ENCODE measurements at regions not wholly inside any gene's neighbourhood (a gene's known extent, or its start where the extent isn't known, plus 50 kb on each side); places are given as distances from the start of the nearest gene placed in this dataset.
A peak's percentile ranks its signal among the peaks of the same experiment; 100 is the strongest.
"Not testable (repeated sequence)": the region's sequence is repeated elsewhere in the genome, so short reads cannot be mapped to it uniquely, and the experiment has no call there.

DNA sequence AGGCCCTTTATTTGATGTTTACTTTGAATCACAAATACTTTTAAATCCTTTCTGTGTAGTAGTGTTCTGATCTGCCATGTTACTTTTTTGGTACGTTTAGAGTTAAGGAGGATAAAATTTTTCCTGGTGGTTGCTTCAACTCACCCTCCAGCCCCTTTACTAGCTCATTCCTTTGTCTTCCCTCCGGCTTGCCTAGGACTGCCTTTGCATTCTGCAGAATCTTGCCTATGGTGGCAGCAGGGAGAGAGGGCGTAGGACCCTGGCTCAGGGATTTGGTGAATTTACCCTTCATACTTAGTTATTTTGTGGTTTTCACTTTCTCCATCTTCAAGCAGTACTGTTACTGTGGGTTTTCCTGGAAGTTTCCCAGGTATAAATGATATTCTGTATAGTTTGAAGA is 833.5 kb downstream of the XPNPEP1 start:
- no peak for DNase-seq (ENCODE audit: low read depth)

DNA sequence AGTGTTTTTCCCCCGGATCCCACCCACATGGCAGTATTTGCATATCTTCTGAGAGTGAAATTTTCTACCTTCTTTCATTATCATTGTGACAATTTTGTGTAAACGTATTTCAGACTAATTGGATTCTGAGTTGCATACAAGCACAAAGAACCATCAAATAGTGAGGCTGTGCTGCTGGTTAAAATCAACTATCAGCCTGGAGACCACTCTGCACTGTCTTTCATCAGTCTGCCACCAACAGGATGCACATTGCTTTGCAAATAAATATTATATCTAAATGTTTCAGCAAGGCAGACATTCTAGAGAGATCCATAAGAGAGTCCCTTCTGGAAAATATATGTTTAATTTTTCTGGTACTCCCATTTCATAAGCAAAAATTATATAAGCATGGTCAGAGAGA is 851.8 kb downstream of the XPNPEP1 start:
- DNase-seq (ENCODE audit: low read depth), result no peak

DNA sequence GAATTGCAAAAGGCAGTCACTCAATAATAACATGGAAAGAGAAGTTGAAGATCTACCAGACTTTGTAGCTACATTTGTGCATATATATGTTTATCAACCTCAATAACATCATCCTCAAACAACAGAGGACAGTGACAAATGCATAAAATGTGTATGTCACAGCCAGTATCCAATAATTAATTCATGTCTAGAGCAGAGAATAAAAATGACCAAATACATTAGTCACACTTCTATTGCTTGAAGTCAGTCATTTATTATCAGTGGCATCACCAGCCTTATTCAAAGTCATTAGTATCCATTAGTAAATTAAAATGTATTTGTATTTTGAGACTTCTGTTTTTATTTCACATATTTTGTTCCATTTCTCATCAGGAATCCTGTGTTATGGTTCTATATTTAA is 852.8 kb downstream of the XPNPEP1 start:
- DNase-seq (ENCODE audit: low read depth), result no peak

GRCh38 chr10:109067031-109067430 is 856.3 kb downstream of the XPNPEP1 start:
- no peak for DNase-seq (ENCODE audit: low read depth)

- DNase-seq (ENCODE audit: low read depth), result no peak
Measured at GRCh38 chr10:109065821-109066220, 857.5 kb downstream of the XPNPEP1 start.

DNA sequence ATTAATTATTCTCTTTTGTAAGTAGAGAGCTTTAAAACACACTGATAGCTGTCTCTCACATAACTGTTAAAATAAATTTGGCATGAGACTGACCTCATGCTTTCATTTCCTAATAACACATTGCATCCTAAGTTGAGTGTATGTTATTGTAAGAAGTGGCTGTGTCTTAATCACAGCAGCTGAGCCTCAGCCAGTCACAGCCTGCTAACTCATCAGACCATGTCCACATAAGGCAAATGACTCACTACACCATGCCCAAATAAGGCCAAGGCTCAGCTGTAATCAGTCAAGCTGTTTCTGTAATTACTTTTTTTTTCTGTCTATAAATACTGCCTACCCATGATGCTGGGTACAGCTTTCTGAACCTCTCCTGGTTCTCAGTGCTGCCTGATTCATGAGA is 860.9 kb downstream of the XPNPEP1 start:
- peak; percentile 35 for DNase-seq (ENCODE audit: low read depth)

DNA sequence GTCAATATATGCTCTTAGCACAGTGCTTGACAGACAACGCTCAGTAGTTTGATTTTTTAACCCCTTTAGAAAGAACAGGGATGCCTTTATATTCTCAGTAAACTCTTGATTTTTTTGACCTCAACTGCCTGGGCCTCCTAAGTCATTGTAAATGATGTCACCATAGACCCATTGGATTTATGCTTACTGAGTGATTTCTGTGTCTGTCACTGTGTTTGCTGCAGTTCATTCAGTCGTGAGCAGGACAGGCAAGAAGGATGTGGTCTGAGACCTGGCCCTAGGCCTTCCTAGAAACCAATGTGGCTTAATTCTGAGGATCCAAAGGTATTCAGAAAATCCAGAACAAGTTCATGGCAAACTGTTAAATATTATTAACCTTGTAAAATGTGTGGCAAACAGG is 868.1 kb downstream of the XPNPEP1 start:
- no peak for DNase-seq (ENCODE audit: low read depth)

DNA sequence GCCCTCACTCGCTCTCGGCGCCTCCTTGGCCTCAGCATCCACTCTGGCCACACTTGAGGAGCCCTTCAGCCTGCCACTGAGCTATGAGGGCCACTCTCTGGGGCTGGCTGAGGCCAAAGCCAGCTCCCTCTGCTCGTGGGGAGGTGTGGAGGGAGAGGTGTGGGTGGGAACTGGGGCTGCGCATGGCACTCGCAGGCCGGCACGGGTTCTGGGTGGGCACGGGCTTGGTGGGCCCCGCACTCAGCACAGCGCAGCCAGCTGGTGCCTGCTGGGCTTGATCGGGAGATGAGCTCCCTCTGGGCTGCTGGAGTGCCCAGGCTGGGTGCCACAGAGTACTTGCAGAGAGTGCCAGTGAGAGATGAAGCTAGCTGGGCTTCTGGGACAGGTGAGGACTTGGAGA is 875.5 kb downstream of the XPNPEP1 start:
- DNase-seq (ENCODE audit: low read depth), result no peak

DNA sequence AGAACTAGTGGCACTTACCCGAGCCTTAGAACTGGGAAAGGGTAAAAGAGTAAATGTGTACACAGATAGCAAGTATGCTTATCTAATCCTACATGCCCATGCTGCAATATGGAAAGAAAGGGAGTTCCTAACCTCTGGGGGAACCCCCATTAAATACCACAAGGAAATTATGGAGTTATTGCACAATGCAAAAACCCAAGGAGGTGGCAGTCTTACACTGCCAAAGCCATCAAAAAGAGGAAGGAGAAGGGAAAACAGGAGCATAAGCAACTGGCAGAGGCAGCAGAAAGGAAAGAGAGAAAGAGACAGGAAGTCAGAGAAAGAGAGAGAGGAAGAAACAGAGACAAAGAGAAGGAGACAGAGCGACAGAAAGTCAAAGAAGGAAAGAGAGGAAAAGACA is 876.9 kb downstream of the XPNPEP1 start:
- DNase-seq (ENCODE audit: low read depth), result not testable (repeated sequence)

GRCh38 chr10:109040622-109041021 is 882.7 kb downstream of the XPNPEP1 start:
- DNase-seq (ENCODE audit: low read depth), result no peak

DNA sequence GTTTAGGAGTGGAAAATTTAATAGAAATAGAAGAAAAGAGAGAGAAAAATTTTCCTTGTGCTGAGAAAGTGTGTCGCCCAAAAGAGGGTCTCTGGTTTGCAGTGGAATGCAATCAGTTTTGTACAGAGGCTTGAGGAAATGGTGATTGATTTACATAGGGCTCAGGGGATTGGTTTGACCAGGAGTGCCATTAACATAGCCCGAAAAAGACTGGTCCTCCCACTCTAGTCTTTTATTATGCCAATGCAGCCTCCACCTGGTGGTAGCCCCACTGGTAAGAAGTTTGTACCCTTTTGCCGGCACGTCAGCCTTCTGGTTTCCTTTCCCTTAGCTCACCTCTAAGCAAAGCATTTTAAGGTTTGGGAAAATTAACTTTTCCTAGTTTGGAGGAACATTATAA is 885.3 kb downstream of the XPNPEP1 start:
- DNase-seq (ENCODE audit: low read depth), result no peak

DNA sequence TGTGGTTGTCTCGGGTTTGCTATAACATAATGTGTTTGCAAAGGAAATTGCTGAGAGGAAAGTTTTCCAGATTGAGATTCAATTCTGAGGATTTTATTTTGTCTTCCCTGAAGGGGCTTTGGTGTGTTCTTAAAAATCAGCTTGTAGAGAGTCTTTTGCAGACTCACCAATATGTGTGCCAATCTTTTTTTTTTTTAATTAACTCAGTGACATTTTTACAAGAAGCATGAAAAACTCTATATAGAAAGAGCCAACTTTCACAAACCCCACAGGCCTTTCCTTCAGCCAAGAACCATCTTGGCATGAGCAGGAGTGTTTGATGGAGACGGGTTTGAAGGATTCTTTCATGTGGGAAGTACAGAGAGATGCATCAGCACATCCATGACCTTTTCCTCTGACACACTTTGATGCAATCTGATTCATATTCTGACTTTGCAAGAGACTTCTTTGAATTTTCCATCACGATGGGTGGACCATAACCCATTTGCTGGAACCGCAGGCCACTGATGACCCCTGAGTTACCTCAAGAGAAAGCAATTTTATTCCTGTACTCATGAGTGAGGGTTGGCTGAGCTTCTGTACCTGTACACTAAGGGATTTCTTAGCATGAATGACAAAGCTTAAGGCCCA is 892.6 kb downstream of the XPNPEP1 start:
- DNase-seq (ENCODE audit: low read depth), result no peak

- DNase-seq (ENCODE audit: low read depth), result no peak
Measured at GRCh38 chr10:109029870-109030269, 893.4 kb downstream of the XPNPEP1 start.

DNA sequence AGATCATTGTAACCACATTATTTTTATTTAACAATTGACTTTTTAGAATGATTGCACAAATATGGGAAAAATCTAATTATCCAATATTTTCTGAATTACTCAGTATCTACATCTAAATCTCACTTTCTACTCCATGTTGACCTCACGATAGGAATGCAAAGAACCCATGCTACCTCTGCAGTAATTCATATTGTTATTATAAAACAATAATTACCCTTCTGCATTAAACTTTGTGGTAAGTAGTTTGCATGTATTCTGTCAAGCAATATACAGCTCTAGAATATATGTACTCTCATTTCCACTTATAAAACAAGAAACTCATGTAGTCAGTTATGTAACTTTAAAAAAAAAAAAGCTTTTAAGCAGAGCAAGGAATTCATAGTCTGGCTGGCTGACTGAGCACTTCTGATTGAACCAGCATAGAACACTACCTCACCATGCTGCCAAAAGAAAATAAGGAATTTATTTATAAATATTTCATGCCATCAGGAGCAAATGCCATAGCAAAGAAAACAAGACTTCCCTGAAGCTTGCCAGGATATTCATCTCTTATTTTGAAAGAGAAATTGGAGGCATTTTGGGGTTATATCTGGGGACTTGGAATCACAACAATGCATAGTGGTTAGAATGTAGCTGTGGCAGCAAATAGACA is 895.7 kb downstream of the XPNPEP1 start:
- peak; percentile 3 for DNase-seq (ENCODE audit: low read depth)

GRCh38 chr10:109025172-109025571 is 898.1 kb downstream of the XPNPEP1 start:
- DNase-seq (ENCODE audit: low read depth), result no peak

DNA sequence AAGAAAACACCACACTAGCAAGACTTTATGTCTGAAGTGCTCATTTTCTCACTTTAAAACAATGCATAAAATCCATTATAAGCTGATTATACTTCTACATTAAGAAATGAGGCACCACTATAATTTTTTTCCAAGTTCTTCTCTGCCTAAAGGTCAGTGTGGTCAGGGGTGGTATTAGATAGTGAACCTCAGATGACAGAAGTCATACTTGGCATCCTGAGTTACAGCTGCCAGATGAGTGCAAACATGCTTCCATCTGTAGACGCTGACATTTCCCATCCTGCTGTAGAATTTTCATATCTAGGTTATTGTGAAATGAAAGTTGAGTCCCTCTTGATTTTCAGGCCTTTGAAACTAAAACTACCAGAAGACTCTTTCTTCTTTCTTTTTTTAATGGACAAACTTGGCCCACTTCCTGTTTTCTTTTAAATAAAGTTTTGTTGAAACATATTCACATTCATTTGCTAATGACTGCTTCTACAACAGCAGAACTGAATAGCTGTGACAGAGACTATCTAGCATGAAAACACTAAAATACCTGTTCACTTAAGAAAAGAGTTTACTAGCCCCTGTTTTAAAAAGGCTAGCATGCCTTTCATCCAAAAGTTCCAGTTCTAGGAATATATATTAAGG is 900.8 kb downstream of the XPNPEP1 start:
- DNase-seq (ENCODE audit: low read depth), result no peak

DNA sequence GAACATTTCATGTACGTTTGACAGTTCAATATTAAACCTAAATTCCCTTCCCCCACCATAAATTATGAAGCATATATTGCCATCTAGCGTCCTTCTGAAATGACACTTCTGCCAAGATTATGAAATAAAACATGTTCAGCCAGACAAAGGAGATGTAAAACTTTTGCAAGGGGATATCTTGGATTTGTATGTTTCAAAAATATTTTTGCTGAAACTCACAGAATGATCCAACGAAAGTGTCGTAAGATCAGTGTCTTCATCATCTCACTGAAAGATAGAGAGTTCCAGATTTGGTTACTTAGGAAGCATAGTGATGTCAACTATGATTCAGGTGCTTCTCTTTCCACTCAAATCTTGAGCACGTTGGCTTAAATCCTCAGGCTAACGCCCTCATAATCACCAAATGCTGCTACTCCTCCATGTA is 904.3 kb downstream of the XPNPEP1 start:
- DNase-seq (ENCODE audit: low read depth), result no peak

DNA sequence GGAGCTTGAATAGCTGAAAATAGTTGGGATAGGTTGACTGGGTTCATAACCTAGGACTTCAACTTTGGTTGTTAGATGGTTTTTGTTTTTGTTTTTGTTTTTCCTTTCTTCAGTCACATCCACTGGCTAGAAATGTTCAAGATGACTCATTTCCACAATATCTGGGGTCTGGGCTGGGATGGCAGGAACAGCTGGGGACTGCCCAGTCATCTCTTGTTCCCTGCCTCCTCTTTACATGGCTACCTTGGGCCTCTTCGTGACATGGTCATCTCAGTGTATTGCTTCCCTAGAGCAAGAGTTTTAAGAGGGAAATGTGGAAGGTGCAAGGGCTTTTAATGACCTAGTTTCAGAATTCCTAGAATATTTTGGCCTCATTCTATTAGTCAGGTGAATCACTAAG is 915.8 kb downstream of the XPNPEP1 start:
- no peak for DNase-seq (ENCODE audit: low read depth)

DNA sequence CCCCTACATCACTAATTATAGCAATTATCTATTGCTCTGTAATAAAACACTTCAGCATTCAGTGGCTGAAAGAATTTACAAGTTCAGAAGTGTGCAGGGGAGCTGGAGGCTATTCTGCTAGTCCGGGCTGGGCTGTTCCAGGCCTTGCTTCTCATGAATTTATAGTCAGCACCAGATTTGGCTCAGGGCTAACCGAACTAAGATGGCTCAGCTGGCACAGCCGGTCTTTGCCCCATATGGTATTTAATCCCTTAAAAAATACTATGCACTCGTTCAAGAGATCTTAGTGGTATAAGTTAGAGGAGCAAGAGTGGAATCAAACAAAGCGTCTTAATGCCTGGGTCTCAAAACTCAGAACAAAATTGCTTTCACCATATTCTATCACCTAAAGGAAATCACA is 932.9 kb downstream of the XPNPEP1 start:
- DNase-seq (ENCODE audit: low read depth), result no peak

- DNase-seq (ENCODE audit: low read depth), result no peak
Measured at GRCh38 chr10:108989976-108990375, 933.3 kb downstream of the XPNPEP1 start.

DNA sequence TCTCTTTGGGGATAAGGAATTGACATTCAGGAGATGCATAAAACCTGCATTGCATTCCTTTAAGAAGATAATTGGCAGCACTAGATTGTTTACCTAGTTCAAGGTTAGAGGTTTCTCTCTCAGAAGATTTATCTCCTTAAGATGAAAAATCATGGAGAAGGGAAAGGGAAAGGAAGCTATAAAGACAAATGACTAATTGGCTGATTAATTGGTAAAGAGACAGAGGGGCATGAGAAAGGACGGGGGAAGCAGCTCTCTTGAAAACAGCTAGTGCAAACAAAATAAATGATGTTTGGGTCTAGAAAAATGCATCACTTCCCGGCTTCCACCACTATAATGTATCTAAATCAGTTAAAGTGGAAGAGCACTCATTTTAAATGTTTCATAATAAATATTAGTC is 941.2 kb downstream of the XPNPEP1 start:
- no peak for DNase-seq (ENCODE audit: low read depth)

DNA sequence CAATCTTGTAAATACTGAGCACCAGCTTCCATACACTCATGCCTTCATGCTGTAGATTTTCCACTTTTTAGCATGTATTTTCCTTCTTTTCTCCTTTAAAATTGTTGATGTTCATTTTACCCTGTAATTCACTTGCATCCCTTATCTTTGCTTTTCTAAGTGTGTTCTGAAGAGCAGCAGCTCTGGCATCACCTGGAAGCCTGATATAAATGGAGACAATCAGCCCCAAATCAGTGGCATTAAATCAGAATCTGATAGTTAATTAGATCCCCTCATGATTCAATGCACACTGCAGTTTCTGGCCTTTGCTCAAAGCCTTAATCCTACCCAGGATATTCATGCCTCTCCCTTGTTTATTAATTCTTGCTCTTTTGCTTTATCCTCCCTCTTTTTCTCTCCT is 942.4 kb downstream of the XPNPEP1 start:
- no peak for DNase-seq (ENCODE audit: low read depth)

GRCh38 chr10:108975459-108976058 is 947.8 kb downstream of the XPNPEP1 start:
- DNase-seq (ENCODE audit: low read depth), result no peak

Measured in EH (cell line).